WI38 (cell line): ENCODE measurements at regions not wholly inside any gene's neighbourhood (a gene's known extent, or its start where the extent isn't known, plus 50 kb on each side); places are given as distances from the start of the nearest gene placed in this dataset.

Source experiments
- H3K4me3 ChIP-seq: 2 replicates; pipeline ENCODE4 v1.5.1; 2011; ENCODE audit warnings: low read depth, mild to moderate bottlenecking, control low read depth, low read length
- TF ChIP-seq, protein P1 (sequence below): IDR thresholded peaks from 2 replicates; pipeline ENCODE4 v1.5.1; 2012; ENCODE audit warnings: low read depth, mild to moderate bottlenecking, control low read depth, low read length

DNA sequence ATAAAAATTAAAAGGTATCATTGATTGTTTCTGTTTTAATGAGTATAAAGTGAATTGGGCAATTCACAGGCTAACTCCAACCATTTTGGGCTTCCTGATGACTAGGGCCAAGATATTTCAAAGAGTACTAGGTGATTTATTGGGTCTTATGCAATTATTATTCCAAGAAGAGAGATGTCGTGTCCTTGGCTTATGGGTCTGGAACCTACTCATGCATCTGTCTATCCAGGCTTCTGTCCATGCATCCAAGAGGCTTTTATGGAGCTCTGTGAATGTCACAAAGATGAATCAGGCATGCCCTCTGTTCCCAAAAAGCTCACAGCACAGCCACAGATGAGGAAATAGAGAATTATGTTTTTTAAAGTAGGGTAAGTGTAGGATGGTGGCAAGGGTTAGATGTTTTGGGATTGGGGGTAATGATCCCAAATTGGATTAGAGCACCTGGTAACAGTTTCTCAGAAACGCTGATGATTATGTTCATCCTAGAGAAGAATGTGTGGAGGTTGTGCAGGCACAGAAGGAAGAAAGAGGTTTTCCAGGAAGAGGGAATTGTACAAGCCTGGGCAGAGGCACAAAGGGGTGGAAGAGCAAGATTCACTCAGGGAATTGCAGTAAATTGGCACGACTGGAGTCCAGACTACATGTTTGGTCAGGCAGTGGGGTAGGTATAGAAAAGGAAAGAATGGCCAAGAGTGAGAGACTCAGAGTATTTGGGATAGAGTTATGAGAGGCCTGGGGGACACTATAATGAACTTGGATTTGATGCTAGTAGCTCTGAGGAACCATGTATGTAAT, 83.0 kb upstream of the TNC start:
- TF ChIP-seq, protein P1, sequence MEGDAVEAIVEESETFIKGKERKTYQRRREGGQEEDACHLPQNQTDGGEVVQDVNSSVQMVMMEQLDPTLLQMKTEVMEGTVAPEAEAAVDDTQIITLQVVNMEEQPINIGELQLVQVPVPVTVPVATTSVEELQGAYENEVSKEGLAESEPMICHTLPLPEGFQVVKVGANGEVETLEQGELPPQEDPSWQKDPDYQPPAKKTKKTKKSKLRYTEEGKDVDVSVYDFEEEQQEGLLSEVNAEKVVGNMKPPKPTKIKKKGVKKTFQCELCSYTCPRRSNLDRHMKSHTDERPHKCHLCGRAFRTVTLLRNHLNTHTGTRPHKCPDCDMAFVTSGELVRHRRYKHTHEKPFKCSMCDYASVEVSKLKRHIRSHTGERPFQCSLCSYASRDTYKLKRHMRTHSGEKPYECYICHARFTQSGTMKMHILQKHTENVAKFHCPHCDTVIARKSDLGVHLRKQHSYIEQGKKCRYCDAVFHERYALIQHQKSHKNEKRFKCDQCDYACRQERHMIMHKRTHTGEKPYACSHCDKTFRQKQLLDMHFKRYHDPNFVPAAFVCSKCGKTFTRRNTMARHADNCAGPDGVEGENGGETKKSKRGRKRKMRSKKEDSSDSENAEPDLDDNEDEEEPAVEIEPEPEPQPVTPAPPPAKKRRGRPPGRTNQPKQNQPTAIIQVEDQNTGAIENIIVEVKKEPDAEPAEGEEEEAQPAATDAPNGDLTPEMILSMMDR = no peak
- no peak overlapping the region for H3K4me3 ChIP-seq

DNA sequence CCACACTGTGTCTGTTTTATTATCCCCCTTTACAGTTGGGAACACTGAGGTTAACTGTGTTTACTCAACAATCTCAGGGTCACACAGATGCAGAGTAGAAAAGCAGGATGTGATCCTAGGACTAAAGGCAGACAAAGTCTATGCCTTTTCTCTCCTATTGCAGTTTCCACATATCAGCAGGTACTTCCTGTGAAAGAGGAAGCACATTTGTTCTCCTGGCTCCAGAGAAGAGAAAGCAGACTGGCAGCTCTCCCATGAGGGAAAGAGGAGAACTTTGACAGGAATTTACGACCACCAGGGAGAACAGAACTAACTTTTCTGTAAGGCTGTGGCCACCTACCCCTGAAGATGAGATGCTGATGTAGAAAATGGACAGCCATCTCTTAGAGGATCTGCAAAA, 84.2 kb upstream of the TNC start:
- TF ChIP-seq, protein P1 = no peak
- no peak overlapping the region for H3K4me3 ChIP-seq

DNA sequence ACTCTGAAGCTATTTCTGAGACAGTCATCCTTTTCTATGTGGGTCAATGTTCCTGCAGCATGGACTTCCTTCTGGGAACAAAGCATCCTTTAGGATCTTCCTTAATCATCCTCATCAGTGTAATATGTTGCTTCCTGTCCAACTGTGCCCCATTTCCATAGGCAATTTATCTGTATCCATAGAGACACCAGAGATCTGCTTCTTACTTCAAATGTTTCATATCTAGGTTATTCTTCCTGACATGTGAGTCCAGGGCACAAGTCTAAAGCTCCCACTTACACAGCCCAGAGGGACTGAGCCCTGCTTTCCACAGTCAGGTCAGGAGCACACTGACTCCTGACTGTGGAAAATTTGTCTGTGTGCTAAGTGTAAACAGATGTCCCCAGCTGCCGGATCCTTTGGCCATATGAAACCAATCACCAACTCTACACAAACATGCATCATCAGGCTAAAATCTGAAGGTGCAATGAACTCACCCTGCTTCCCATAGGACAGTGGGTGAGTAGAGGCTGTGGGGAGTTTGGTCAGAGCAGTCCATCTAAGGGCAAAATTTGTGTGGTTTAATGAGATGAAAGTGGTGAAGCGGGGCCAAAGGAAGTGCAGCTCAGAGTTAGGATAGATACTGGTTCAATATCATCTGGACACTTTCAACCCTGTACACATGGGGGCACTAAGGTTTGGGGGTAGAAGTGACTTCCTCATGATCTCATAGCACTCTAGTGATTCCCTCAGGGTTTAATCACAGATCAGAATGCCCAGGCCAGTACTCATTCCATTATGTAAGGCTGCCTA, 85.2 kb upstream of the TNC start:
- H3K4me3 ChIP-seq = no peak overlapping the region
- TF ChIP-seq, protein P1 = no peak

DNA sequence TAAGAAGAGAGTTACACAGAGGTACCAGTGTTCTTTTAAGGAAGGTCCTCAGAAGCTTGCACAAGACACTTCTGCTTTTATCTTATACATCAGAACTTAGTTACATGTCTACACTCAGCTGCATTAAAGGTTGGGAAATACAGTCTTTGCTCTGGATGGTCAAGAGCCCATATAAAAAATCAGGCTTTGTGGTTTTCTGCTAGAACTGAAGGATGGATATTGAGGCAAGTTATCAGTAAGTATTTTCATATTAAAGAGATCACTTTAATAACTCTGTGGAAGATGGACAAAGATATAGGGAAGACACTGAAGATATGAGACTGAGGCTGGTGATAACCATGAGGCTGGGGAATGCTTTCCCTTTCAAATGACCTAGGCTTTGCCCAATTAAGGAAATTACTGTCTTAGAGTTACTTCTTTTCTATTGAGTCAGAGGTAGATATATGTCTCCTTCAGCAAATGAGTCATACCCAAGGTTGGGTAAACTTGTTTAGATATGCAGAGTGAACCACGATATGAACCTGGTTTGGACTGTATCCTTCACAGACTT, 87.0 kb upstream of the TNC start:
- TF ChIP-seq, protein P1 = no peak
- no peak overlapping the region for H3K4me3 ChIP-seq

DNA sequence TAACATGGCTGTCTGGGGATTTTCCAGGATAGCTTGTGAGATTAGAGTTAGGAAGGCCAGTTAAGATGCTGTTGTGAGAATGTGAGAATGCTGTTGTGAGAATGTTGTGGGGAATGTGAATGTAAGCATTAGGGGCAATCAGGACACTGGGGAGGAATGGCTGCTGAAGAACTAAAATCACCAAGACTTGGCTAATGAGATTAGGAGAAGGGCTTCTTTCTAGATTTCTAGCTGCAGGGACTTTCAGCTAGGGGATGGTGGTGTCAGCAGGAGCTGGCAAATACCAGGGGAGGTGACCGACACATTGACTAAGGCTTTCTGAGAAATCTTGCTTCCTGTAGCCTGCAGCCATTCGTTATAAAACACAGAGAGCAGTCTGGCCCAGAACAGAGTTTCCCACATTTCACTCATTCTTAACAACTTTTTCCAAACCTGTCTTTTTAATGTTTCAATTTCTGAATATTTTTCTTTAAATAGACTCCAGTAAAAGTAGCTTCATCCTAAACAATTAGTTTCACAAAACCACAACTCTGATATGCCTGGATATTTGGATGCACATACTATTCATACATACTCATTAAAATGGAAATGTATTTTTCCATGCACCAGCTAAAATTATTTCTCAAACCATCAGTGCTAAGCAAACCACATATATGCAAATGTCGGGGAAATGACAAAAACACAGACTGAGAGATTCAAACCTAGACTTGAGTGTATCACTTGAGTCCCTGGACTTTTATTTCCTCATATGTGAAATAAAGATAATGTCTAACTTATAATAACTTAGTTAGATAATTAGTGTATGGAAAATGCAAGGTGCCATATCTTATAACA, 89.3 kb upstream of the TNC start:
- TF ChIP-seq, protein P1 = no peak
- H3K4me3 ChIP-seq = no peak overlapping the region

DNA sequence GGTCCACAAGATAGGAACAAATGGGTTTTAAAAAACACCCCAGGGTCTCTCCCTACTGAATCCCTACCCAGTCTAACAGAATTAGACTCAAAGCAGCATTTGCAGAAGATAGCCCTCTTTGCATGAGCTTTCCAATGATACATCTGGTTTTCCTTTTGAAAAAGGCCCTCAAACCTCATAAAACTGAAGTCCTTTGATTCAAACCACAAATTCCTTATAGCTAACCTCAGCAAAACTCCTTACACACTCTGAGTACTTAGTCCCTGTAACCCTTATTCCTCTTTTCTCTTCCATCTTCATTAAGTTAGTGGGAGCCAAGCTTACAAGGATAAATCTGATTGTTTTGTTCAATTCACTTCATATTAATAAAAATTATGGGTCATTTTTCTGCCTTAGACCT, 90.5 kb upstream of the TNC start:
- H3K4me3 ChIP-seq = no peak overlapping the region
- TF ChIP-seq, protein P1 = no peak
